ENCODE measurements at regions not wholly inside any gene's neighbourhood (a gene's known extent, or its start where the extent isn't known, plus 50 kb on each side); places are given as distances from the start of the nearest gene placed in this dataset.

GRCh38 chr17:69640073-69640472, 225.6 kb downstream of the MAP2K6 start:
- TF ChIP-seq EZH2 (IDR thresholded peaks at IDR 0.05) (no peak), POLR2AphosphoS5 (IDR thresholded peaks at IDR 0.05; ENCODE audit: borderline replicate concordance, low read depth, low read length) (no peak)
